ENCODE measurements at regions not wholly inside any gene's neighbourhood (a gene's known extent, or its start where the extent isn't known, plus 50 kb on each side); places are given as distances from the start of the nearest gene placed in this dataset.
"Not testable (repeated sequence)": the region's sequence is repeated elsewhere in the genome, so short reads cannot be mapped to it uniquely, and the experiment has no call there.

DNA sequence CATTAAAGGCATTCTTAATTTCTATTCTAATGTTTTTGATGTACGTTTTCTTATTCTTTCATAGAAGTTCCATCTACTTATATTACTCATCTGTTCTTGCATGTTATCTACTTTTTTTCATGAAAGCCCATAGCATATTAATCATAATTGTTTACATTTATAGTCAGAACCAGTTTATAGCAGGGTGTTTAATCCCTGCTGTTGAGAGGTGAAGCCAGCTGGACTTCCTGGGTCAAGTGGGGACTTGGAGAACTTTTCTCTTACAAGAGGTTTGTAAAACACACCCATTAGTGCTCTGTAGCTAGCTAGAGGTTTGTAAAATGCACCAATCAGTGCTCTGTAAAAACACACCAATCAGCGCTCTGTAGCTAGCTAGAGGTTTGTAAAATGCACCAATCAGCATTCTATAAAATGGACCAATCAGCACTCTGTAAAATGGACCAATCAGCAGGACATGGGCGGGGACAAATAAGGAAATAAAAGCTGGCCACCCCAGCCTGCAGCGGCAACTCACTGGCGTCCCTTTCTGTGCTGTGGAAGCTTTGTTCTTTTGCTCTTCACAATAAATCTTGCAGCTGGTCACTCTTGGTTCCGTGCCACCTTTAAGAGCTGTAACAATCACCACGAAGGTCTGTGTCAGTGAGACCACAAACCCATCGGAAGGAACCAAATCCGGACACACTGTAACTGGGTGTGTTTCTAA lies 120.6 kb downstream of the TANC2 start:
- WGBS, 10 experiments = 65 to 100% (median 94%) methylated on average over 1 to 9 of the region's 9 CpGs
- in situ Hi-C loops (cut with MboI; ENCODE audit: low pct_unique_long_range_greater_than_20kb in 2 of 9, low sequenced_read_pairs in 9 of 9, unreplicated experiment in 9 of 9) = loop anchor here in 1 of 9 experiments (25.0 kb wide), 1 partner anchor 326 kb away; no protein-coding TSS in a partner anchor
- no peak for ATAC-seq (replicated peaks in 6 of 8)
- Histone ChIP-seq H3K4me1 (replicated peaks in 1 of 2) (no peaks in the 10 kb centered on the region), H3K27ac (no peak overlapping the region), H3K4me3 (no peak overlapping the region)

DNA sequence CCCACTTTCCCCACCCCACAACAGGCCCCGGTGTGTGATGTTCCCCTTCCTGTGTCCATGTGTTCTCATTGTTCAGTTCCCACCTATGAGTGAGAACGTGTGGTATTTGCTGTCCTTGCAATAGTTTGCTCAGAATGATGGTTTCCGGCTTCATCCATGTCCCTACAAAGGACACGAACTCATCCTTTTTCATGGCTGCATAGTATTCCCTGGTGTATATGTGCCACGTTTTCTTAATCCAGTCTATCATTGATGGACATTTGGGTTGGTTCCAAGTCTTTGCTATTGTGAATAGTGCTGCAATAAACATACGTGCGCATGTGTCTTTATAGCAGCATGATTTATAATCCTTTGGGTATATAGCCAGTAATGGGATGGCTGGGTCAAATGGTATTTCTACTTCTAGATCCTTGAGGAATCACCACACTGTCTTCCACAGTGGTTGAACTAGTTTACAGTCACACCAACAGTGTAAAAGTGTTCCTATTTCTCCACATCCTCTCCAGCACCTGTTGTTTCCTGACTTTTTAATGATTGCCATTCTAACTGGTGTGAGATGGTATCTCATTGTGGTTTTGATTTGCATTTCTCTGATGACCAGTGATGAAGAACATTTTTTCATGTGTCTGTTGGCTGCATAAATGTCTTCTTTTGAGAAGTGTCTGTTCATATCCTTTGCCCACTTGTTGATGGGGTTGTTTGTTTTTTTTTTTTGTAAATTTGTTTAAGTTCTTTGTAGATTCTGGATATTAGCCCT lies 124.5 kb downstream of the TANC2 start:
- in situ Hi-C loops (cut with MboI; ENCODE audit: low pct_unique_long_range_greater_than_20kb in 2 of 9, low sequenced_read_pairs in 9 of 9, unreplicated experiment in 9 of 9) = loop anchor here in 1 of 9 experiments (25.0 kb wide), 1 partner anchor 322 kb away; no protein-coding TSS in a partner anchor
- WGBS, 10 experiments = 50 to 100% (median 100%) methylated on average over 1 to 2 of the region's 7 CpGs; no CpG with 5 or more reads in 7 of the 10 experiments
- ATAC-seq (replicated peaks in 6 of 8); H3K27ac ChIP-seq; H3K4me3 ChIP-seq; H3K4me1 ChIP-seq (replicated peaks in 1 of 2): not testable (repeated sequence)

- in situ Hi-C loops (cut with MboI; ENCODE audit: low pct_unique_long_range_greater_than_20kb in 2 of 9, low sequenced_read_pairs in 9 of 9, unreplicated experiment in 9 of 9) = loop anchor here in 1 of 9 experiments (25.0 kb wide), 1 partner anchor 320 kb away; no protein-coding TSS in a partner anchor
- not testable (repeated sequence) for H3K4me3 ChIP-seq; ATAC-seq (replicated peaks in 6 of 8); H3K27ac ChIP-seq; H3K4me1 ChIP-seq (replicated peaks in 1 of 2)
Measured at GRCh38 chr17:63091909-63092308, 125.9 kb downstream of the TANC2 start.

GRCh38 chr17:63094631-63095030 lies 128.6 kb downstream of the TANC2 start:
- no peak for ATAC-seq (replicated peaks in 6 of 8)
- in situ Hi-C loops (cut with MboI; ENCODE audit: low pct_unique_long_range_greater_than_20kb in 2 of 9, low sequenced_read_pairs in 9 of 9, unreplicated experiment in 9 of 9) = loop anchor here in 1 of 9 experiments (25.0 kb wide), 1 partner anchor 318 kb away; no protein-coding TSS in a partner anchor
- H3K4me1 ChIP-seq (replicated peaks in 1 of 2) = no peaks in the 10 kb centered on the region
- no peak overlapping the region for H3K4me3 ChIP-seq
- no peak overlapping the region for H3K27ac ChIP-seq
- WGBS, 10 experiments = 63 to 100% (median 87%) methylated on average over 2 to 3 of the region's 3 CpGs; no CpG with 5 or more reads in 2 of the 10 experiments

DNA sequence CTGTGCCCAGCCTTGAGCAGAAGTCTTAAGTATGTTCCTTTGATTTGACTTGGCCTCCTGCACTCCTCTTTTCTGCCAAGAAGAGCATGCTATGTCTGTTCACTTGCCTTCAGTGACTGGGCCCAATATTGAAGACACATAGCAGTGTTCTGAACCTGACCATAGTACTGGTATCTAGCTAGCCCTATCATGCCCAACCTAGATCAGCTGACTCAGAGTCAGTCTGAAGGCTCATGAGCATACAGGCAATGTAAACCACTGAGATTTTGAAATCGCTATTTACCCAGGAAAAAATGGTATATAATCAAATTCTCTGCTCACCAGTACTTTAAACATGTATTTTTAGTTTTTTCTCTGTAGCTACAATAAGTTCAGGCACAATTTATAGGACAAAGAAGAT lies 129.4 kb downstream of the TANC2 start:
- WGBS, 10 experiments = 100% methylated on average over 1 of the region's 1 CpG; no CpG with 5 or more reads in 2 of the 10 experiments
- in situ Hi-C loops (cut with MboI; ENCODE audit: low pct_unique_long_range_greater_than_20kb in 2 of 9, low sequenced_read_pairs in 9 of 9, unreplicated experiment in 9 of 9) = loop anchor here in 1 of 9 experiments (25.0 kb wide), 1 partner anchor 317 kb away; no protein-coding TSS in a partner anchor
- no peak for ATAC-seq (replicated peaks in 6 of 8)
- no peak overlapping the region for H3K4me3 ChIP-seq
- H3K27ac ChIP-seq = no peak overlapping the region
- H3K4me1 ChIP-seq (replicated peaks in 1 of 2) = no peaks in the 10 kb centered on the region

- ATAC-seq (replicated peaks in 6 of 8) = no peak
- Histone ChIP-seq H3K4me3 (no peak overlapping the region), H3K27ac (no peak overlapping the region), H3K4me1 (replicated peaks in 1 of 2) (no peaks in the 10 kb centered on the region)
- in situ Hi-C loops (cut with MboI; ENCODE audit: low pct_unique_long_range_greater_than_20kb in 2 of 9, low sequenced_read_pairs in 9 of 9, unreplicated experiment in 9 of 9) = loop anchor here in 1 of 9 experiments (25.0 kb wide), 1 partner anchor 316 kb away; no protein-coding TSS in a partner anchor
- WGBS, 10 experiments = 44 to 100% (median 93%) methylated on average over 1 of the region's 1 CpG; no CpG with 5 or more reads in 1 of the 10 experiments
Measured at GRCh38 chr17:63095879-63096278, 129.8 kb downstream of the TANC2 start.

DNA sequence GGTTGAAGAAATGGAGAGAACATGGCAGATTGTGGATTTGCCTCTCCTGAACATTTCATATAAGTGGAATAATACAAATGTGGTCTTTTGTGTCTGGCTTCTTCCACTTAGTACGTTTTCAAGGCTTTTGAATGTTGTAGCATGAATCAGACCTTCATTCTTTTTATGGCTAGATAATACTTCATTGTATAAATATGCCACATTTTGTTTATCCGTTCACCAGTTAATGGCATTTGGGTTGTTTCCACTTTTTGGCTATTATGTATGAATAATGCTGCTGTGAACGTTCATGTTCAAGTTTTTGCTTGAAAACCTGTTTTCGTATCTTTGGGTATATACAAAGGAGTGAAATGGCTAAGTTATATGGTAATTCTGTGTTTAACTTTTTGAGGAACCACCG lies 130.4 kb downstream of the TANC2 start:
- H3K27ac ChIP-seq = no peak overlapping the region
- no peaks in the 10 kb centered on the region for H3K4me1 ChIP-seq (replicated peaks in 1 of 2)
- no peak overlapping the region for H3K4me3 ChIP-seq
- in situ Hi-C loops (cut with MboI; ENCODE audit: low pct_unique_long_range_greater_than_20kb in 2 of 9, low sequenced_read_pairs in 9 of 9, unreplicated experiment in 9 of 9) = loop anchor here in 1 of 9 experiments (25.0 kb wide), 1 partner anchor 316 kb away; no protein-coding TSS in a partner anchor
- WGBS, 10 experiments = 58 to 100% (median 84%) methylated on average over 1 to 5 of the region's 5 CpGs
- no peak for ATAC-seq (replicated peaks in 6 of 8)

DNA sequence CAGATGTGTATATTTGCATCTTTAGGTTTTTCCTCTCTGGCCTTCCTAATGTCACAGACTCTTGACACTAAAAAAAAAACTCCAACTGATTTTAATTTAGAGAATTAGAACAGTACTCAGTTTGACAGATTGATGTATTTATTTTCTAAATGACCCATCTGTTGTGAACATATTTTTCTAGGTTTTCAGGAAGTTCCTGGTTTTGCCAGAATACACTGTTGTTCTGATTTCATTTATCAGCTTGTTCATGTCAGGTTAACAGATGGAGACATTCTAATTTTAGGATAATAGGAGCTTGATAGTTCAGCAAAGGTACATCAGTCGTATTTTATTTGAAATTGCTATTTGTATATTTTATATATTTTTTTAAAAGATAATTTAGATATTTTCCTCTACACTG lies 133.4 kb downstream of the TANC2 start:
- Histone ChIP-seq H3K4me1 (replicated peaks in 1 of 2) (no peaks in the 10 kb centered on the region), H3K4me3 (no peak overlapping the region), H3K27ac (no peak overlapping the region)
- 0 to 100% (median 79%) methylated on average over 1 of the region's 1 CpG; no CpG with 5 or more reads in 1 of the 10 experiments for WGBS, 10 experiments
- in situ Hi-C loops (cut with MboI; ENCODE audit: low pct_unique_long_range_greater_than_20kb in 2 of 9, low sequenced_read_pairs in 9 of 9, unreplicated experiment in 9 of 9) = loop anchor here in 1 of 9 experiments (25.0 kb wide), 1 partner anchor 313 kb away; no protein-coding TSS in a partner anchor
- no peak for ATAC-seq (replicated peaks in 6 of 8)

- Histone ChIP-seq H3K4me3 (no peak overlapping the region), H3K27ac (no peak overlapping the region), H3K4me1 (replicated peaks in 1 of 2) (no peaks in the 10 kb centered on the region)
- in situ Hi-C loops (cut with MboI; ENCODE audit: low pct_unique_long_range_greater_than_20kb in 2 of 9, low sequenced_read_pairs in 9 of 9, unreplicated experiment in 9 of 9) = no loop called here
- WGBS, 10 experiments = 89 to 100% (median 100%) methylated on average over 1 to 3 of the region's 4 CpGs; no CpG with 5 or more reads in 1 of the 10 experiments
- ATAC-seq (replicated peaks in 6 of 8) = no peak
Measured at GRCh38 chr17:63102034-63102433, 136.0 kb downstream of the TANC2 start.

DNA sequence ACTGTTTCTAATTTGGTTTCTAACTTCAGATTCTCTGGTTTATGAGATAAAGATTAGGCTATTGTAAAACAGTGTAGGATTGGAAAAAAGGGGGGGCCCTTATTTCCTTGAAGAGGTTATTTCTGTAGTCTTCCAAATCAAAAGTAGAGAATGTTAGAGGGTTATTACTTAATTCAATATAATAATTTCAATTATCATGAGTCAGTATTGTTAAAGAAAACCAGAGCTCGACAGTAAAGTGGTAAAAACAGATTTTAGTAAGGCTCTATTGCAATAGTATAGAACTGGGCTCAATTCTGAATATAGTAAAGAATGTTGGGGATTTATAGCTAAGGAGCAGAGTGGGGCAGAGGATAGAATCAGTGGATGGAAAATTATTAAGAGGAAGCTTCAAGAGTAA lies 140.0 kb downstream of the TANC2 start:
- 54 to 100% (median 88%) methylated on average over 1 of the region's 1 CpG; no CpG with 5 or more reads in 3 of the 10 experiments for WGBS, 10 experiments
- H3K27ac ChIP-seq = no peak overlapping the region
- H3K4me1 ChIP-seq (replicated peaks in 1 of 2) = peaks cover 0 to 6% of the 10 kb centered on the region in 2 donors
- in situ Hi-C loops (cut with MboI; ENCODE audit: low pct_unique_long_range_greater_than_20kb in 2 of 9, low sequenced_read_pairs in 9 of 9, unreplicated experiment in 9 of 9) = no loop called here
- H3K4me3 ChIP-seq = no peak overlapping the region
- ATAC-seq (replicated peaks in 6 of 8) = no peak

DNA sequence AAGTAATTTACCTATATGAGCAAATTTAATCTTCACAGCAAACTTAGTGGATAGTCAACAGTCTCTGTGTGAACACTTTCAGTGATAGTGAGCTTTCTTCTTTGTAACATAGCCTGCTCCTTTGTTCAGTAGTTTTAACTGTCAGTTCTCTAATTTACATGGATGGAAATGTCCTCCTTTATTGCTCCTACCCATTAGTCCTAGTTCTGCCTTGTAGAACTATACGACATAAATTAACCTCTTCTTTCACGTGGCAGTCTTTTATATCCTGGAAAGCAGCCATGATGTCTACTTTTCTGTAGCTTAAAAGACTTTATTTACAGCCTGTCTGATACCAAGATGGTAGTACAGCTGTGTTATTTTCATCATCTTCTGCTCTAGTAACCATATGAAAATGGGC lies 143.6 kb downstream of the TANC2 start:
- peak in 5 of 8 experiments; percentile 40 to 84 (median 74) for ATAC-seq (replicated peaks in 6 of 8)
- H3K4me1 ChIP-seq (replicated peaks in 1 of 2) = peaks cover 0 to 6% of the 10 kb centered on the region in 2 donors
- in situ Hi-C loops (cut with MboI; ENCODE audit: low pct_unique_long_range_greater_than_20kb in 2 of 9, low sequenced_read_pairs in 9 of 9, unreplicated experiment in 9 of 9) = no loop called here
- 0 to 60% (median 6%) methylated on average over 1 to 2 of the region's 2 CpGs; no CpG with 5 or more reads in 2 of the 10 experiments for WGBS, 10 experiments
- no peak overlapping the region for H3K4me3 ChIP-seq
- peak overlapping the region in 1 of 2 donors; percentile 11 for H3K27ac ChIP-seq

DNA sequence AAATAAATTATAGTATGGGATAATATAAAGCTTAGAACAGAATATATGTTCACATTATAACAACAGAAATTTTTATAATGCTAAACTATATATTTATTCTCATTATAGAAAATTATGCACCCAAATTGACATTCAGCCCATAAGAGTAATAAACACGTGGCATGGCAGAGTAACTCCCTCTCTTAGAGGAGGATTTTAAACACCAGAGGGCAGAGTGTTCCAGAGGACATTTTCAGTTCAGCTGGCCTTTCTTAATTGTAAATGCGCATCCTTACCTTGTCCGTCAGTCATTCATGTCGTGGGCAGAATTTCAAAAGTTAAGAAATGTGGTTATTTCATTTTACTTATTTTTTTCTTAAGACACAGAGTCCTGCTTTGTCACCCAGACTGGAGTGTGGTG lies 147.1 kb downstream of the TANC2 start:
- in situ Hi-C loops (cut with MboI; ENCODE audit: low pct_unique_long_range_greater_than_20kb in 2 of 9, low sequenced_read_pairs in 9 of 9, unreplicated experiment in 9 of 9) = no loop called here
- 39 to 94% (median 80%) methylated on average over 1 to 4 of the region's 4 CpGs; no CpG with 5 or more reads in 1 of the 10 experiments for WGBS, 10 experiments

GRCh38 chr17:63116228-63116627 lies 150.2 kb downstream of the TANC2 start:
- Histone ChIP-seq H3K27ac (peak overlapping the region in 1 of 2 donors; percentile 30), H3K4me1 (replicated peaks in 1 of 2) (peaks cover 20 to 26% of the 10 kb centered on the region in 2 donors), H3K4me3 (no peak overlapping the region)
- in situ Hi-C loops (cut with MboI; ENCODE audit: low pct_unique_long_range_greater_than_20kb in 2 of 9, low sequenced_read_pairs in 9 of 9, unreplicated experiment in 9 of 9) = no loop called here
- peak in 4 of 8 experiments; percentile 4 to 30 (median 14) for ATAC-seq (replicated peaks in 6 of 8)
- 0 to 100% (median 62%) methylated on average over 1 to 4 of the region's 4 CpGs; no CpG with 5 or more reads in 1 of the 10 experiments for WGBS, 10 experiments

More for the DNA sequence above, 147.1 kb downstream of the TANC2 start:
- peak in 1 of 8 experiments; percentile 49 for ATAC-seq (replicated peaks in 6 of 8)
- Histone ChIP-seq H3K4me3 (no peak overlapping the region), H3K4me1 (replicated peaks in 1 of 2) (peaks cover 12 to 25% of the 10 kb centered on the region in 2 donors), H3K27ac (no peak overlapping the region)
